ENCODE measurements at regions not wholly inside any gene's neighbourhood (a gene's known extent, or its start where the extent isn't known, plus 50 kb on each side); places are given as distances from the start of the nearest gene placed in this dataset.

DNA sequence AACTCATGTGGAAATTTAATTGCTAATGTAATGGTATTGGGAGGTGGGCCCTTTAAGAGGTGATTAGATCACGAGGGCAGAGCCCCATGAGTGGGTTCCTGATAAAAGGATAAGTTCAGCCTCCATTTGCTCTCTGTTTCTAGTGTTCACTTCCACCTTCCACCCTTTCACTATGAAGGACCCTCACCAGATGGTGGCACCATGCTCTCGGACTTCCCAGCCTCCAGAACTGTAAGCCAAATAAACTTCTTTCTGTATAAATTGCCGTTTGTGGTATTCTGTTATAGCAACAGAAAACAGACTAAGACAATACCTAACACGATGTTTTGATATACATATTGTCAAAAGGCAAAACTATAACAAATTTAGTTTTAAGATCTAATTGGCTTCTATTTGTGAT, 166.2 kb downstream of the DEPDC1B start:
- TF ChIP-seq TAF1 (IDR thresholded peaks at IDR 0.05; ENCODE audit: borderline replicate concordance, insufficient read depth, low read length) (no peak), POLR2AphosphoS5 (IDR thresholded peaks at IDR 0.05; ENCODE audit: low read depth, low read length) (no peak), SIN3A (IDR thresholded peaks at IDR 0.05; ENCODE audit: borderline replicate concordance, insufficient read depth, low read length) (no peak), FOXP2 (optimal IDR thresholded peaks at IDR 0.05; ENCODE audit: borderline replicate concordance, extremely low read depth, extremely low read length, insufficient read depth) (no peak)
- TF ChIP-seq, protein P1, sequence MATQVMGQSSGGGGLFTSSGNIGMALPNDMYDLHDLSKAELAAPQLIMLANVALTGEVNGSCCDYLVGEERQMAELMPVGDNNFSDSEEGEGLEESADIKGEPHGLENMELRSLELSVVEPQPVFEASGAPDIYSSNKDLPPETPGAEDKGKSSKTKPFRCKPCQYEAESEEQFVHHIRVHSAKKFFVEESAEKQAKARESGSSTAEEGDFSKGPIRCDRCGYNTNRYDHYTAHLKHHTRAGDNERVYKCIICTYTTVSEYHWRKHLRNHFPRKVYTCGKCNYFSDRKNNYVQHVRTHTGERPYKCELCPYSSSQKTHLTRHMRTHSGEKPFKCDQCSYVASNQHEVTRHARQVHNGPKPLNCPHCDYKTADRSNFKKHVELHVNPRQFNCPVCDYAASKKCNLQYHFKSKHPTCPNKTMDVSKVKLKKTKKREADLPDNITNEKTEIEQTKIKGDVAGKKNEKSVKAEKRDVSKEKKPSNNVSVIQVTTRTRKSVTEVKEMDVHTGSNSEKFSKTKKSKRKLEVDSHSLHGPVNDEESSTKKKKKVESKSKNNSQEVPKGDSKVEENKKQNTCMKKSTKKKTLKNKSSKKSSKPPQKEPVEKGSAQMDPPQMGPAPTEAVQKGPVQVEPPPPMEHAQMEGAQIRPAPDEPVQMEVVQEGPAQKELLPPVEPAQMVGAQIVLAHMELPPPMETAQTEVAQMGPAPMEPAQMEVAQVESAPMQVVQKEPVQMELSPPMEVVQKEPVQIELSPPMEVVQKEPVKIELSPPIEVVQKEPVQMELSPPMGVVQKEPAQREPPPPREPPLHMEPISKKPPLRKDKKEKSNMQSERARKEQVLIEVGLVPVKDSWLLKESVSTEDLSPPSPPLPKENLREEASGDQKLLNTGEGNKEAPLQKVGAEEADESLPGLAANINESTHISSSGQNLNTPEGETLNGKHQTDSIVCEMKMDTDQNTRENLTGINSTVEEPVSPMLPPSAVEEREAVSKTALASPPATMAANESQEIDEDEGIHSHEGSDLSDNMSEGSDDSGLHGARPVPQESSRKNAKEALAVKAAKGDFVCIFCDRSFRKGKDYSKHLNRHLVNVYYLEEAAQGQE (IDR thresholded peaks at IDR 0.05; ENCODE audit: insufficient read depth in 1 of 2, low read depth in 2 of 2, low read length in 2 of 2), result no peak

DNA sequence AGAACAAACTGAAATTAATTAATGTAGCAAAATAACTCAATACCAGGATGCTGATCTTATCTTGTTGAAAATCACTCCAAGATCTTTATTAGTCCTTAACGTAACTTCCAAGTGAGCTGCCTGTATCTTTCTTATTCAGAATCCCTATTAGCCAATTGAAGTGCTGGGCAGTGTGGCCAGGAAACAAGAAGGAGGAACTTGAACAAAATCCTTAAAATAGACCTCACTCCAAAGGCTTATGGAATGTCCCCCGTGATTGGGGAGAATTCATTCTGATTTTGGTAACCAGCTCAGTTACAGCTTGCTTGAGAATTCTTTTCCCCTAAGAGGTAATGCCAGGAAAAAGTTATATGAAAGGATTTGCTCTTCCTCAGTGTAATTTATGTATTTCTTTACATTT, 171.0 kb downstream of the DEPDC1B start:
- TF ChIP-seq, protein P1 (IDR thresholded peaks at IDR 0.05; ENCODE audit: insufficient read depth in 1 of 2, low read depth in 2 of 2, low read length in 2 of 2), result no peak
- no peak for TF ChIP-seq POLR2AphosphoS5 (IDR thresholded peaks at IDR 0.05; ENCODE audit: low read depth, low read length)
- no peak for TF ChIP-seq FOXP2 (optimal IDR thresholded peaks at IDR 0.05; ENCODE audit: borderline replicate concordance, extremely low read depth, extremely low read length, insufficient read depth)
- no peak for TF ChIP-seq TAF1 (IDR thresholded peaks at IDR 0.05; ENCODE audit: borderline replicate concordance, insufficient read depth, low read length)
- TF ChIP-seq SIN3A (IDR thresholded peaks at IDR 0.05; ENCODE audit: borderline replicate concordance, insufficient read depth, low read length), result no peak

DNA sequence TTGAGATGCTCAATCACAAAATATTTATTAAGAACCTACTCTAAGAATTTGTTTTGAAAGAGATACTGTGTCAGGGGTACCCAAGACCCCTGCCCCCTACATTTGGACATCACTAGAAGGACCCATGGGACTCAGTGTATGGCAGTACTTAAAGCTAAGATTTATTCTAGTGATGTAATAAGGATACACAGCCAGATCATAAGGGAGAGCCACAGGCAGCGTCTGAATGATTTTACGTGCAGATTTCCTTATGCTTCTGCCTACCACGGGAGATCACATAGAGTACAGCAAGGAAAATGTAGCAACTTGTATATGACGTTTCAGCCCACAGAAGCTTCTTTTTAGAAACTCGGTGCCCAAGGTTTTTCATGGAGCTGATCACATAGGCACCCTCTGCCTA, 172.9 kb downstream of the DEPDC1B start:
- TF ChIP-seq, protein P1 (IDR thresholded peaks at IDR 0.05; ENCODE audit: insufficient read depth in 1 of 2, low read depth in 2 of 2, low read length in 2 of 2), result no peak
- TF ChIP-seq TAF1 (IDR thresholded peaks at IDR 0.05; ENCODE audit: borderline replicate concordance, insufficient read depth, low read length) (no peak), SIN3A (IDR thresholded peaks at IDR 0.05; ENCODE audit: borderline replicate concordance, insufficient read depth, low read length) (no peak), FOXP2 (optimal IDR thresholded peaks at IDR 0.05; ENCODE audit: borderline replicate concordance, extremely low read depth, extremely low read length, insufficient read depth) (no peak), POLR2AphosphoS5 (IDR thresholded peaks at IDR 0.05; ENCODE audit: low read depth, low read length) (no peak)

DNA sequence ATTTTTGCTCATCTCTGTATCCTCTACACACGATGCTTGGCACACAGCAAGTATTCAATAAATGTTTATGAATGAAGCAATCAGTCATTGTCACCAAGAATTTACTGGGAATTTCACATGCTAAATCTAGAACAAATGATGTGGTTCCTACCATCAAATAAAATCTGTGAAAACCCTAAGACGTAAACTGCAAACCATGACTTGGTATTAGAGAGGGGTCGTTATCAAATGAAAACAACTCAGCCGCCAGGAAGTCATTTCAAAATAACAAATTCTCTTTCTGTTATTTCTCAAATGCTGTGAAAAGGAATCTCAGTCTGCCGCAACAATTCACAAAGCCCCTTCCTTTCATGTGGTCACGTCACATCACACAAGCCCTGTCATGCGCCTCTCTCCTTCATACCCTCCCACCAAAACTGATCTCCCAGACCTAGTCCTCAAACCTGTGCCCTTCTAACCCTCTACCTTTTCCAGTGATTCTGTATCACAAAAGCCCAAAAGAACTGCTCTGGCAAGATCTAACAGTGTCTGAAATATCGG, 173.6 kb downstream of the DEPDC1B start:
- TF ChIP-seq, protein P1 (IDR thresholded peaks at IDR 0.05; ENCODE audit: insufficient read depth in 1 of 2, low read depth in 2 of 2, low read length in 2 of 2), result no peak
- TF ChIP-seq TAF1 (IDR thresholded peaks at IDR 0.05; ENCODE audit: borderline replicate concordance, insufficient read depth, low read length), result no peak
- TF ChIP-seq SIN3A (IDR thresholded peaks at IDR 0.05; ENCODE audit: borderline replicate concordance, insufficient read depth, low read length), result no peak
- TF ChIP-seq POLR2AphosphoS5 (IDR thresholded peaks at IDR 0.05; ENCODE audit: low read depth, low read length), result no peak
- TF ChIP-seq FOXP2 (optimal IDR thresholded peaks at IDR 0.05; ENCODE audit: borderline replicate concordance, extremely low read depth, extremely low read length, insufficient read depth), result no peak
